ENCODE measurements at regions not wholly inside any gene's neighbourhood (a gene's known extent, or its start where the extent isn't known, plus 50 kb on each side); places are given as distances from the start of the nearest gene placed in this dataset.

DNA sequence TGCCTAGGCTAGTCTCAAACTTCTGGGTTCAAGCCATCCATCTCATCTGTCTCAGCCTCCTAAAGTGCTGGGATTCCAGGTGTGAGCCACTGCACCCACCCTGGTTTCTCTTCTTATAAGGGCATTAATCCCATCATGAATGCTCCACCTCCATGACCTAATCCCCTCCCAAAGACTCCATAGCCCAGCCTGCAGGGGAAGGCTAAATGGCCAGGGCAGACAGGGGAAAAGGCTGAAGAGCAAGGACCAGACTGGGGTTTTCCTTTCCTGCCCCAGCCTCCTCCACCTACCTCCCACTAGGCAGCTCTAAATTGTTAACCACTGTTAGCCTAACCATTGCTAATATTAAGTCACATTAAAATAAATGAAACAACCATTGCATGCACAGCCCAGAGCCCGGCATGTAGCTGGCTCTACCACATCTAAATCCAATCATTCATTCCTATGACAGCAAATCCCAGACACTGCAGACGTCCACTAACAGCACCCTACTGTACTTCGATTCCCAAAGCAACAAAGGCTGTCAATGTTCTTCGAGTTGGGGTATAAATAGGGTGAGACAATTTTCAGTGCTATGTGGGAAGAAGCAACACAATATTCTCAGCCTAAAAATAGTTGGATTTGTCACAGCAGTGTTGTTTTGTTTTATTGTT is 243.2 kb upstream of the ARID1B start:
- TF ChIP-seq, protein P1, sequence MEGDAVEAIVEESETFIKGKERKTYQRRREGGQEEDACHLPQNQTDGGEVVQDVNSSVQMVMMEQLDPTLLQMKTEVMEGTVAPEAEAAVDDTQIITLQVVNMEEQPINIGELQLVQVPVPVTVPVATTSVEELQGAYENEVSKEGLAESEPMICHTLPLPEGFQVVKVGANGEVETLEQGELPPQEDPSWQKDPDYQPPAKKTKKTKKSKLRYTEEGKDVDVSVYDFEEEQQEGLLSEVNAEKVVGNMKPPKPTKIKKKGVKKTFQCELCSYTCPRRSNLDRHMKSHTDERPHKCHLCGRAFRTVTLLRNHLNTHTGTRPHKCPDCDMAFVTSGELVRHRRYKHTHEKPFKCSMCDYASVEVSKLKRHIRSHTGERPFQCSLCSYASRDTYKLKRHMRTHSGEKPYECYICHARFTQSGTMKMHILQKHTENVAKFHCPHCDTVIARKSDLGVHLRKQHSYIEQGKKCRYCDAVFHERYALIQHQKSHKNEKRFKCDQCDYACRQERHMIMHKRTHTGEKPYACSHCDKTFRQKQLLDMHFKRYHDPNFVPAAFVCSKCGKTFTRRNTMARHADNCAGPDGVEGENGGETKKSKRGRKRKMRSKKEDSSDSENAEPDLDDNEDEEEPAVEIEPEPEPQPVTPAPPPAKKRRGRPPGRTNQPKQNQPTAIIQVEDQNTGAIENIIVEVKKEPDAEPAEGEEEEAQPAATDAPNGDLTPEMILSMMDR (IDR thresholded peaks at IDR 0.05; ENCODE audit: unreplicated experiment) = no peak
- H3K27me3 Mint-ChIP-seq (ENCODE audit: low read depth) = peaks cover 11% of the 10 kb centered on the region
- no peak for DNase-seq (ENCODE audit: low spot score in 2 of 2, unreplicated experiment in 2 of 2)
- H3K4me1 Mint-ChIP-seq = peaks cover 6% of the 10 kb centered on the region
- H3K4me3 Mint-ChIP-seq = no peak overlapping the region
- no peaks in the 10 kb centered on the region for H3K9me3 Mint-ChIP-seq
- no peak overlapping the region for H3K27ac Mint-ChIP-seq
- H3K36me3 Mint-ChIP-seq = no peaks in the 10 kb centered on the region

DNA sequence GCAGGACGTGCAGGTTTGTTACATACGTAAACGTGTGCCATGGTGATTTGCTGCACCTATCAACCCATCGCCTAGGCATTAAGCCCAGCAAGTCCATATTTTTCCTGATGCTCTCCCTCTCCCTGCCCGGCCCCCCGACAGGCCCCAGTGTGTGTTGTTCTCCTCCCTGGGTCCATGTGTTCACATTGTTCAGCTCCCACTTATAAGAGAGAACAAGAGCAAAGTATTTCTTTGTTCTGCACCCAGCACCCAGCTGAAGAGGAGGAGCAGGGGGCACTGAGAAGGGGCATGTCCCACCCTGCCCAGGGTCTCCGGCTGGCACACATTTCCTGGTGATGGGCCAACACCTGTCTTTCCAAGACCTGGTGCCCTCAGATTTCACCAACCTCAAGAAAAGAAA is 251.1 kb upstream of the ARID1B start:
- no peak overlapping the region for H3K4me3 Mint-ChIP-seq
- TF ChIP-seq, protein P1 (IDR thresholded peaks at IDR 0.05; ENCODE audit: unreplicated experiment) = no peak
- H3K9me3 Mint-ChIP-seq = no peaks in the 10 kb centered on the region
- no peak overlapping the region for H3K27ac Mint-ChIP-seq
- H3K27me3 Mint-ChIP-seq (ENCODE audit: low read depth) = peaks cover 2% of the 10 kb centered on the region
- H3K36me3 Mint-ChIP-seq = no peaks in the 10 kb centered on the region
- DNase-seq (ENCODE audit: low spot score in 2 of 2, unreplicated experiment in 2 of 2) = no peak
- peaks cover 2% of the 10 kb centered on the region for H3K4me1 Mint-ChIP-seq

GRCh38 chr6:156525541-156525940 is 251.6 kb upstream of the ARID1B start:
- no peaks in the 10 kb centered on the region for H3K9me3 Mint-ChIP-seq
- peaks cover 2% of the 10 kb centered on the region for H3K27me3 Mint-ChIP-seq (ENCODE audit: low read depth)
- H3K36me3 Mint-ChIP-seq = no peaks in the 10 kb centered on the region
- DNase-seq (ENCODE audit: low spot score in 2 of 2, unreplicated experiment in 2 of 2) = no peak
- no peak overlapping the region for H3K4me3 Mint-ChIP-seq
- TF ChIP-seq, protein P1 (IDR thresholded peaks at IDR 0.05; ENCODE audit: unreplicated experiment) = no peak
- H3K4me1 Mint-ChIP-seq = peaks cover 2% of the 10 kb centered on the region
- no peak overlapping the region for H3K27ac Mint-ChIP-seq

DNA sequence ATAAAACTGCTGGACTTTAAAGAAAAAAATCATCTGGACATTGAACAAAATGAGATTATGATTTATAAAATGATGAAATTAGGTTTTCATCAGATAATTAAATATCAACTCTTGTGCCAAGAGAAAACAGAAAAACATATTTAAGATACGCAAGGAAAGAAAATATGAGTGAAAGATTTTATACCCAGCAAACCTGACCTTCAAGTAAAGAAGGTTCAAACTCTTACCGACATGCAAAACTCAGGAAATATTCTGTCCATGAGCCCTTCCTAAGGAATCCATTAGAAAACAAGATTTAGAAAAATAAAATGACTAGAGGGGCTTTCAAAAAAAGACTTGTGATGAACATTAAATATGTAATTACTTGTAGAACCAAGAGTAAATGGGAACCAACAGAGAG is 257.2 kb upstream of the ARID1B start:
- no peak overlapping the region for H3K27ac Mint-ChIP-seq
- peaks cover 14% of the 10 kb centered on the region for H3K9me3 Mint-ChIP-seq
- H3K4me3 Mint-ChIP-seq = no peak overlapping the region
- H3K27me3 Mint-ChIP-seq (ENCODE audit: low read depth) = peaks cover 3% of the 10 kb centered on the region
- H3K4me1 Mint-ChIP-seq = no peaks in the 10 kb centered on the region
- TF ChIP-seq, protein P1 (IDR thresholded peaks at IDR 0.05; ENCODE audit: unreplicated experiment) = no peak
- no peaks in the 10 kb centered on the region for H3K36me3 Mint-ChIP-seq
- DNase-seq (ENCODE audit: low spot score in 2 of 2, unreplicated experiment in 2 of 2) = no peak

GRCh38 chr6:156517088-156517487 is 260.1 kb upstream of the ARID1B start:
- Mint-ChIP-seq H3K36me3 (no peaks in the 10 kb centered on the region), H3K4me3 (no peak overlapping the region), H3K27ac (no peak overlapping the region), H3K27me3 (ENCODE audit: low read depth) (peaks cover 19% of the 10 kb centered on the region), H3K4me1 (no peaks in the 10 kb centered on the region), H3K9me3 (peaks cover 14% of the 10 kb centered on the region)
- DNase-seq (ENCODE audit: low spot score in 2 of 2, unreplicated experiment in 2 of 2) = no peak
- TF ChIP-seq, protein P1 (IDR thresholded peaks at IDR 0.05; ENCODE audit: unreplicated experiment) = no peak

- Mint-ChIP-seq H3K4me1 (no peaks in the 10 kb centered on the region), H3K4me3 (no peak overlapping the region), H3K36me3 (no peaks in the 10 kb centered on the region), H3K9me3 (peaks cover 13% of the 10 kb centered on the region), H3K27me3 (ENCODE audit: low read depth) (peaks cover 27% of the 10 kb centered on the region), H3K27ac (no peak overlapping the region)
- DNase-seq (ENCODE audit: low spot score in 2 of 2, unreplicated experiment in 2 of 2) = no peak
- TF ChIP-seq, protein P1 (IDR thresholded peaks at IDR 0.05; ENCODE audit: unreplicated experiment) = no peak
These were observed 261.9 kb upstream of the ARID1B start for GRCh38 chr6:156515242-156515641.

Data from mesothelial cell of epicardium (in vitro differentiated cells).